ENCODE measurements at regions not wholly inside any gene's neighbourhood (a gene's known extent, or its start where the extent isn't known, plus 50 kb on each side); places are given as distances from the start of the nearest gene placed in this dataset.

- no peak for TF ChIP-seq POLR2AphosphoS5 (IDR thresholded peaks at IDR 0.05)
- TF ChIP-seq POLR2A (IDR thresholded peaks at IDR 0.05): no peak
Measured at GRCh38 chr6:168377484-168377855, 57.9 kb upstream of the DACT2 start.
